Stimulated activated CD4-positive, alpha-beta T cell treated with anti-CD3 and anti-CD28 coated beads, Interleukin-12 subunit alpha, Interleukin-12 subunit beta, amount 100 ng/mL, for 24 hours (primary cell): ENCODE measurements at regions not wholly inside any gene's neighbourhood (a gene's known extent, or its start where the extent isn't known, plus 50 kb on each side); places are given as distances from the start of the nearest gene placed in this dataset.

Source experiments
- DNase-seq, 2 experiments: peaks; one replicate each; pipeline ENCODE4 v3.0.0-alpha.2; 2020; ENCODE audit warnings: low read depth in 2 of 2

DNA sequence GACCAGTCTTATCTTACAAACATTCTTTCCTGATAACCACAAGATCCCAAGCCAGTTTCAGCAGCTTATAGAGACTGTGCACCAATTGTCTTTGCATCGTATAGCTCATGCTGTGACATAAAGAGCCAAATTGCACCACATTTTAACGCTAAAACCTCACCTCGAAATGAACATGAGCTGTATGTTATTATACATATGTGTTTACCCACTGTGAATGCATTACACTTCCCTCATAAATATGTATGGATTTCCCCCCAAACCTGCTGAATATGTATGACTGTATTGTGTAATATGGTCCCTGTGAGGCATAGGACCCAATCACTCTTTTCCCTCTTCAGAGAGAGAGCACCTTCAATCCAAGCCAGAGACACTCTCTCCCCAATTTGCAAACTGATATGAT lies 692.4 kb downstream of the NLGN4X start:
- no peak for DNase-seq

DNA sequence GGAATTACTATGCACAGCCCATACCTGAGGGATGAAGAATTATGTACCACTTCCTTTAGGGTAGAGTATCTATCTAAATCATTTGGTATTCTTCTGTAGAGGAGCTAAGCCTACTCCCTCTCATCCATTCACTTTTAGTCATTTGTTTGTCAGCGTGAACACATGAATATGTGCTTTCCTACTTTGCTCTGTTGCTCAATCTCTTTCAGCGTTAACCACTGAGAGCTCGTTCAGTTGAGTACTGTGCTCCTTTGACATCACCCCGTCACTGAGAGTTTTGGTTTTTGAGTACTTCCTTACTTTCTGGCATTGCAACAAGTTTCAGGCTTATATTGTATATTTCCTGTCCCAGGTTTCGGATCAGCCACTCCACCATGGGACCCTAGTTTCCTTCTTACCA lies 700.6 kb downstream of the NLGN4X start:
- no peak for DNase-seq

DNA sequence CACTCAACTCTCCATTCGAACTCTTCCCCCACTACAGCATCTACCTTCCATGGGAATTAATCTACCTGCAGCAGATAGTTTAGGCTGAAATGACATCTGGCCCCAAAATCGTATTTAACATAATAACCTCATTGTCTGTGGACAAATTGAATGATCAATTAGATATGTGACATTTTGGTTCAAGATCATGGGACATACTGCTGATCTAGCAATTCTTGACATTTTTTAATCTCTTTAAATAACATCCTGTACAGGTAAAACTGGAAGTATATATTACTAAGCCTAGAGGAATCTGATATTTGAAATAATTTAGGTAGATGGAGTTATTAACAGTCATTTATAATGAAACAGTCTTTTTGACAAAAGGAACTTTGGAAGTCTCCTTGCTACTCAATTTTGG lies 702.5 kb downstream of the NLGN4X start:
- DNase-seq: no peak

DNA sequence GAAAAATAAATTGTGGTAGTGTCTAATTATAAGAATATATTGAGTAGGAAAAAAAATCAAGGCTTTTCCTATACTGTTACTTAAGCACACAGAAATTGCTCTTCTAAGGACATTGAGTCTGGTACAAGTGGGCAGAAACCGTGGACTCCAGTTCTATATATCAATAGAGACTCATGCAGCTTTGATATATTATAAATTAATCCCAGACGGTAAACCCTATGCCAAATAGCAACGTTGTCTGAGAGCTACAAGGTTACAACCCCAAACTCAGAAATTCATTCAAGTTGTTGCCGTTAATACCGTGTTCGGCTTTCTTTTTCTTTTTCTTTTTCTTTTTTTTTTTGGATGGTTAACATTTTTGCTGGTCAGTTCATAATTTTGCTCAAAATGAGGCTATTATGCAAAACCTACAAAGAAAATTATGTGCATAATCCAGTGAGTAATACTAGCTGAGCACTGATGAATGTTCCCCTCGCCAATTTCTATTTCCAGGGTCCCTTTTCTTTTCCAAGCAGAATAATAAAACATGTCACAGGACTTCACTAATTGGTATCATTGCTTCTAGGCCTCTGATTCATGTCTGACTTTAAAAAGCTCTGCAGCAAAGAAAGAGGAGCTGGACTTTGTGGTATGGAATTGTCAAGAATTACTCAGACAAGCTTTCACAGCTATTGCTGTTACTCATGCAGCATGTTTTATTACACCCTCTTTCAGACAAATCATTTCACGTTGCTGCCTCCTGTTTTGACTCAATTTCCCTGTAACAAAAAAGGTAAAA lies 737.7 kb downstream of the NLGN4X start:
- DNase-seq: no peak

DNA sequence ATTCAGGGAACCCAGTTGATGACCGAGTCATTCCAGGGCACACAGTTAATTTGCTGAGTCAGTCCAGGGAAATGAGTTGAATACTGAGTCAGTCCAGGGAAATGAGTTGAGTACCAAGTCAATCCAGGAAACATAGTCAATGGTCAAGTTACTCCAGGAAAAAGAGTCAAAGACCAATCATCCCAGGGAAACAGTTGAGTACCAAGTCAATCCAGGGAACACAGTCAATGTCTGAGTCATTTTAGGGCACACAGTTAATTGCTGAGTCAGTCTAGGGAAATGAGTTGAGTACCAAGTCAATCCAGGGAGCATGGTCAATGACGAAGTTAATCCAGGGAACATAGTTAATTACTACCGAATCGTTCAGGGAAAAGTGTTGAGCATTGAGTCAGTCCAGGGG lies 754.4 kb downstream of the NLGN4X start:
- DNase-seq: no peak

DNA sequence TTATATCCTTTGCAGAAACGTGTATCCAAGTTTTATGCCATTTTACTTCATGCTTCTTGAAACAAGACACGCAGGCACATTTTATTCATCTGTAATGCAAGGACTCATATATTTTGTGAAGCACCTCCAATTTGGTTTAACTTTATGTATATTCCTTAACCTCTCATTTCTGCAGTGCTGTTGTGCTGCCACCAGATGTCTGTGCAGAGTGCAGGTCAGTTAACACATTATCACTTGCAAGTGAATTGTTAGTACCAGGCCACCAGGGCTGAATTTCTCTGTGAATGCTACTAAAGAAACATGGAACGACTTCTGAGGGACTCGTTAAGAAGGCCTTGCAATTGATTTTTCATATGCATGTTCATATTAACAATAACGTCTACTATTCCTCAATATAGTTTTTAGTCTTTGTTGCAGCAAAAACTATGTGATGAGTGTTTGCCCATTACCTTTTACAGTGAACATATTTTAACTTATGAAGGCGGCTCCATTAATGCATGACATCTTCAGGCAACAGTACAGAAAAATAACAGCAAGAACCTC lies 770.3 kb downstream of the NLGN4X start:
- DNase-seq: no peak

DNA sequence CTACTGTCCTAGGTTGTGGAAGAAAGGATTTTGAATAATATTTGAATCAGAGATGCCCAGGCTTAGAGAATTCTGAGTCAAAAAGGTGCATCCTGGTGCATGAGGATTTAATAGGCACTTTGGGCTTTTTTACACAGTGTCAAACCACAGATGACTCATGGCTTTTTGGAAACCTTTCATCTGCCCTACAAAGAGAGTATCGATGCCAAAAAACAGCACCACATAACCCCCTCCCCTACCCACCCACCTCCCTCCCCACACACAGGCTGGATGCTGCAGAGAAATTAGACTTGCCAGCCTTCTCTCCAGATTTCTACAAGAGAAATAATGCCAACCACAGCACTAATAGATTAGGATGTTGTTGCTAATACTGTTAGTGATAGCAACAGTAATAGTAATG lies 779.3 kb downstream of the NLGN4X start:
- DNase-seq: no peak

DNA sequence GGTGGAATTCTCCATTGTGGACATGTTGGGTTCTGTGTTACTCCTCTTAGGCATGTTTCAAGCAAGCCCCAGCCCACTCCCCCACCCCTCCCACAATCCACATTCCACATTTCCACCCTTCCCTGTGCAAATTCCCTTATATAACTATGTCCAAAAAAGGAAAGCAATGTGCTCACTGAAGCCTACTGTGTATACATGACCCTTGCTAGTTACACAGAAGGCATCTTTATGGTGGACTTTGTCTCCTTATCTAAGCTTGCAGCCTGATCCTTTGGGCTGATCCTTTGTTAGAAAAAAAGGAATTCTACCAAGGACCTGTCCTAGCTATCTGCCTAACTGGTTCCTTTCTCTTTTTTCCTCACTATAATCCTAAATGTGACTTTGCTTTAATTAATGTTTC lies 796.8 kb downstream of the NLGN4X start:
- no peak for DNase-seq

DNA sequence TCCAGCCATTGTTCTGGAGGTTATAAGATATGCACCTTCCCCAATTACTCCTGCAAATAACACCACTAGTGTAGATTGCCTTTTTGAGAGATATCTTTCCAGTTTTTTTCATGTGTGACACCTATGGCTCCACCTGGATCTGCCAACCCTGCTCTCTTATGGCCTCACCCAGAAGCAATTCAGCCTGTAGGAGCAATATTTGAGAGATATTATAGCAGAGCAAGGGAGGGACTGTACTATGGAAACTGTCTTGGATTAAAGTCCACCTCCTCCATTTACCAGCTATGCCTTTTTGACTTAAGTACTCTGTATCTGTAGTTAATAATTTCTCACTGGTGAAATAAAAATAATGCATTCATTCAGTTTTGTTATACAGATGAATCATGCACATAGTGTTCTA lies 803.5 kb downstream of the NLGN4X start:
- DNase-seq: no peak

DNA sequence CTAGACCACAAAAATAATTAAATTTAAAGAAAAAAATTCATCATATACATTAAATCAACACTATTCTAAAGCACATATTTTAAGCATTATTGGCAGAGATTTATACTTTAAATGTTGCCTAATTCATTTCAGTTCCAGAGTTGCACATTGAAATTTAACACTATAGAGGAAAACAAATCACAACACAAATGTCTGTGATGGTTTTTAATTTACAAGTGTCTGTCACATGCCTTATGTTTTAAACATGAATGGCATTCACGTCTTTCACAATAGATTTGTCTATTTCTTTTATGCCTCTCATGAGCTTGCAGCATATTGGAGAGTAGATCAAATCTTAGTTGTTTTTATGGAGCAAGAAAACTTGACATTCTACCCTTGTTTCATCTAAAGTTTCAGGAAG lies 811.3 kb downstream of the NLGN4X start:
- no peak for DNase-seq

DNA sequence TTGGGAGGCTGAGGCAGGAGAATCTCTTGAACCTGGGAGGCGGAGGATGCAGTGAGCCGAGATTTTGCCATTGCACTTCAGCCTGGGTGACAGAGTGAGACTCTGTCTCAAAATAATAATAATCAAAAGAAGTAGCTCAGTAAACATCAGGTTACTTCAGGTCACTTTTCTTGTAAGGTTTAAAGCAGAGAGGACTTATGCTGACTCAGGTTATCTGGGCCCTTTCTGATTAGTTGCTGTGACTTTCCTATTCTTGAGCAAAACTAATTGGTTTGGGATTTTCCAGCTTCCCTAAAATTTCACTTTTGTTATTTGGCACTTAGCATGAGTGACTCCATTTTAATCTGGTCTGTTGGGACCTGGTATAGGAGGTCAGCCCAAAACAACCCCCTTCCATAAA lies 812.9 kb downstream of the NLGN4X start:
- DNase-seq: no peak

DNA sequence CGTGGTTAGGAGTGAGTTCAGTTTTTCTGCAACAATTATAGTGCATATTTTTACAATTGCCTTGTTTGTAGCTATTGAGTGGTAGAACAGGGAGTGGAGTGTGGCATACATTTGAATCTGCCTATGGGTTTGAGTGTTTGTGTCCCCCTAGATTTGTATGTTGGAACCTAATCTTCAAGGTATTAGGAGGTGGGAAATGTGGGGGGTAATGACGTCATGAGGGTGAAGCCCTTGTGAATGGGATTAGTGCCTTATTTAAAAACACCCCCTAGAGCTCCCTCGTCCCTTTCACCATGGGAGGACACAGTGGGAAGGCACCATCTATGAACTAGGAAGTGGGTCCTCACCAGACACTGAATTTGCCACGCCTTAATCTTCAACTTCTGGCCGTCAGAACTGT lies 819.6 kb downstream of the NLGN4X start:
- DNase-seq: no peak

DNA sequence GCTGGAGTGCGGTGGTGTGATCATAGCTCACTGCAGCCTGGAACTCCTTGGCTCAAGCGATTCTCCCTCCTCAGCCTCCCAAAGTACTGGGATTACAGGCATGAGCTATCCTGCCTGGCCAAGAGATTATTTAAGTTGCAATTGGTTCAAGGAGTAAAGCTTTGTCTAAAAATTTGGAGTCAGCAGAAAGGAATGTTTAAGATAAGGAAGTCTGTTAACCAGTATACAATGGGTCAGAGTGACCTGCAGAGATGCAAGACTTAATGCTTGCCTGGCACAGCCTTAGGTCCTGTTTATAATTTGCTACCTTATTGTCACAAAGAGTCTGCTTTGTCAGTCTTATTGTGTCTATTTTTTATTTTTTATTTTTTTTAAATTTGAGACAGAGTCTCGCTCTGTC lies 826.2 kb downstream of the NLGN4X start:
- no peak for DNase-seq

DNA sequence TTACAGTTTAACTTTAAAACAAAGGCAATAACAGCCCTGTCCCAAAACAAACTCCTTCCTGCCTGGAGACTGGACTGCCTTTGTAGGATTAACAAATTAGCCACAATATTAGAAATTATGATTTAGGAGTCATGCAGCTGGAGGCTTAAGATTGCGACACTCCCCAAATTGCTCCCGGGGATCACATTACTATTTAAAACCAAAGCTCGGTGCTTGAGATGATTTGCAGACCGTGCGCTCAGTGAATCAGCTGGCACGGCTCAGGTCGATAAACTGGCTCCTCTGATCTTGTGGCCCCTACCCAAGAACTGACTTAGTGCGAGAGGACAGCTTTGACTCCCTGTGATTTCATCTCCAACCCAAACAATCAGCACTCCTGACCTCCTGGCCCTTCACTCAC lies 829.3 kb downstream of the NLGN4X start:
- no peak for DNase-seq

DNA sequence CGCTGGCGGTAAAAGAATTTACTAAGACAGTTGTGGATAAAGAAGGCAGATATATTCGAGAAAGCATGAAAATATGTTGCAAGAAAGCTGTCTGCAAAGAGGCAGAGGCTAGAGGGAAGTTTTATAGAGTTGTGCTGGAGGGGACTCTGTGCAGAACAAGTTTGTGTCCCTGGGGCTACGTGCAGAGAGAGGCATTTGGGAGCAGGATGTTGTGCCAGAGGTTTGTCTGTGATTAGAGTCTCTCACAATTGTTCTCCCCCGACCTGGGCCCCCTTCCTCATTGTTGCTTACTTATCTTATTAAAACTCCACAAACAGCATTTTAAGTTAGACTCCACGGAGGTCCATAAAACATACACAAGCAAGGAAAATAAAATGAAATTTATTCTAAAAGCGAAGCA lies 831.3 kb downstream of the NLGN4X start:
- no peak for DNase-seq

DNA sequence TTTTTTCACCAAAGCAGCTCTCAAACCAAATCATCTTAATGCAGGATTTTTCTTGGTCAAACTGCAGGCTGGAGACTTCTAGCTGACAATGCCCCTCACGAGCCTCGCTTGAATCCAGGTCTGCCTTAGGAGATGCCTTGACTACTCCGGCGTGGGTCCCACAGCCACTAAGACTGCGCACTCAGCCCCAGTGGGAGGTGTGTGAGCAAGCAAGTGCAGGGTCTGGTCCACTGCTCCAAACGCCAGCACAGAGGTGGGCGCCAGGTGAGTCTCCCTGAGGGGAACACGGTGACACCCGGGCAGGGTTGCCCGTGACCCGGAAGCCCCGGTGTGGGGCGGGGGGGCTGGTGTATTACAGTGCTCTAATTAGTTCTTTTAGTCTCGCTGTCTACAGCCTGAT lies 838.3 kb downstream of the NLGN4X start:
- DNase-seq: no peak

DNA sequence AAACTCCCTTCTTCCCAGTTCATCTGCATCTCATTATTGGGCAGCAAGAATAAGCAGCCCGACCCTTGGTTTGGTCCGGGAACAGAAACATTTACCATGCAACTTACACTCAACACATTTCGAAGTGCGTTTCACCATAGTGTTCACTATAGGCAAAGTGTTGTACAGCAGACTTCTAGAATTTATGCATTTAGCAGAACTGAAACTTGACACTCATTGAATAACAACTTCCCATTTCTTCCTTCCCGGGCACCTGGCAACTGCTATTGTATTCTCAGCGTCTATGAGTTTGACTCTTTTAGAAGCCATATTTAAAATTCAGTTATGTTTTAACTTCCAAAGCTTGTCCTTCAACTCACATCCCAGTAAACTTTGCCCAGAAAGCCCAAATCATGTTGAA lies 840.6 kb downstream of the NLGN4X start:
- no peak for DNase-seq

DNA sequence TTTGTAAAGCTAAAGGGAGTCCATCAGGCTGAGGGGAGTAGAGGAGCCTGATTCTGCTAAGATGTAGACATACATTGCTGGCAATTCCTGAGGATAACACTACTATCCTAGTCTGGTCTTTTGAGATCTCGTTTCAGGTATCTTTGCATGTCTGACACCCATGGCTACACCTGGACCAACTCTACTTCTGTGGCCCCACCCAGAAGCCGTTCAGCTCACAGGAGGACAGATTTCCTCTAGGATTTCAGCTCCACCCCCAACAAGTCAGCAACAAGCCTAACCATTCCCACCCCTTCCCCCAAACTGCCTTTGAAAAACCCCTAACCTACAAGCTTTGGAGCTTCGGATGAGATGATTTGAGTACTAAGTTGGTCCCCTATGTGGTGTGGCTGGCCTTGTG lies 848.2 kb downstream of the NLGN4X start:
- no peak for DNase-seq

DNA sequence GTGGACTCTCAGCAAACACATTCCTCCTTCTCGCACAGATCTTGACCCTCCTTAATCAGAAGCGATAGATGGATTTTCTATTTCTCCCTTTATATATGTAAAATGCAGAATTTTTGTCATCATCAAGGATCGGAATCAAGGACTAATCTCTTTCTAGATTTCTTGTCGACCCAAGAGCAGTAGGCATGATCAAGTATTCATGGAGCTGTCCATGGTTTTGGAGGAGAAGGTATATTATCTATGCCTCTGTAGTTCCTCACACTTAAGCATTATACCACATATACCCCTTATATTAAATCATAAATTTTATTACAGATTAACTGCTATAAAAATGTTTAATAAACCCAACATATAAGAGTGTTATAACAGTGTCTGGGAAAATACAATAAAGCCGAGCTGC lies 886.8 kb downstream of the NLGN4X start:
- no peak for DNase-seq

DNA sequence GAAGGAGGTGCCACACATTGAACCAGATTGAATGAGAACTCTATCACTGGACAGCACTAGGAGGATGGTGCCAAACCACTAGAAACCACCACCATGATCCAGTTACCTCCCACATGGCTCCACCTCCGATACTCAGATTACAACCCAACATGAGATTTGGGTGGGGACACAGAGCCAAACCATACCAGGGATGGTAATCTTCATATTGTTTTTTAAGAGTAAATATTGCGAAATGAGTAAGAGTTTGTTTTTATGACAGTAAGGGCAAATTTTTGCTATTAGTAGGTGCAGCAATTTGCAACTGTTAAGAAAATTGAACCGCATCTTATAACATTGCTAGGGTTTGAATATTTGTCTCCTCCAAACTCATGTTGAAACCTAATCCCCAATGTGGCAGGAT lies 891.5 kb downstream of the NLGN4X start:
- DNase-seq: no peak

DNA sequence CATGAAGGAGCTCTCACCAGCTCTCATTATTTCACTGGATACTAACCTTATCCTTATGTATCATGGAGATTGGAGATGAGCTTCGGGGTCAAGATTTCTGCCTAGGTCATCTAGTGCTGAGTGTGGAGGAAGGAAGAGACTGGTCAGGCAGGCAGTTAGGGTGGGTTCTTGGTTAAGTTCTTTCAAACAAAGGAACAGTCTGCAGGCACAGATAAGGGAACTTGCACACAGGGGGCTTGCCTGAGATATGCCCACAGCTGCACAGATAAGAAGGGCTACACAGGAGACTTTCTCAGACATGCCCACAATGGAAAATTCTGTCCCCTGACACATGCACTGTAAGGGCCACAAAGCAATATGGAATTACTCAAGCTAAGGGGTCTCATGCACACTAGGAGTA lies 904.1 kb downstream of the NLGN4X start:
- DNase-seq: no peak

DNA sequence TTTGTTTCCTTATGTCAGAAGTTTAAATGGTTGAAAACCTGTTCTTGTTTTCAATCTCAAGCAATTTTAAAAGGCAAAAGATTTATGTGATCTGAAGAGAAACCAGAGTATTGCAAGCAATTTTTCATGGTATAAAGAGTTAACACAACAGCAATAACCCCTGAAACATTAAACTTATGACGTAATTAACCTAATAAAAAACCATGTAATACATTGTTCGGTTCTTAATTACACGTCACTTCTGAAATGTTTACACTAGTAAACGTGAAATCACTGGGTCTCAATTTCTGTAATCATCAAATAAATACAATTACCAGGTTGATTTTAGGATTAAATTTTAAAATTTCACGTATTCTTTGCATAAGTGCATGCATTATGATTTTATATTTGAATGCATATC lies 914.5 kb downstream of the NLGN4X start:
- no peak for DNase-seq

DNA sequence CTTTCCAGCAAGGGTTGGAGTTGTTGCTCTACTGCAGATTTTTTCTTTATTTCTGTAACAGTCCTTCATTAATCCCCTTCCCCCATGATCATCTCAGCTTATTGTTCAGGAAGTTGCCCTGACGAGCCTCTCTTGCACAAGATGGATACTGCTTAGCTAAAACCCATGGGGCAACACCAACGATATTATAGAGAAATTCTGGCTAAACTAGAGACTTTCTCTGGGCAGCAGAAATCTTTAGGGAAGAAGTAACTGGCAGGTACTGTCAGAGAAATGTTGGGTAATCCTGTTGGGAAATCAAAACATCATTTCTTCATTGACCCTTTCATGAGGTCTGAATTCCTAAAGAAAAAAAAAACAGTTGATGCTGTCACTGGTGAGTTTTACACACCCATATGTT lies 921.3 kb downstream of the NLGN4X start:
- no peak for DNase-seq

DNA sequence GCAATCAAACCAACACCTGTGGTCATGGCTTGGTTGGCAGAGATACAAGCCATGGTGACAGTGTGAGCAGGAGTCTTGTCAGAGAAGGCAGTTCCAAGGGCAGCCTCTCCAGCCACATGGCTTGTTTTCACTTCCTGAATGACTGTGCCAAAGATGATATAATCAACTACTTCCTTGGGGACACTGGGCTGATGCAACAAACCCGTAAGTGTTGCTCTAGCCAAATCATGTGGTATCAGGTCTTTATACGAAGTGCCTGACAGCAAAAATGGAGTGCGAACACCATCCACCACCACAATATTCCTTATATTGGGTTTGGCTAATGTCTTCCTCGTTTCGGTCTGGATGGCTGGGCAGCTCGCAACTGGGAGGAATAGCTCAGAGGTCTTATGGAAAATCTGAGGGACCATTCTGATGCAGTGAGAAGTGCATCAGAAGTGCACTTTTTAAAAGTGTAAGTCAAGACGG lies 922.0 kb downstream of the NLGN4X start:
- DNase-seq: no peak
